GM12878 (cell line): ENCODE measurements at regions not wholly inside any gene's neighbourhood (a gene's known extent, or its start where the extent isn't known, plus 50 kb on each side); places are given as distances from the start of the nearest gene placed in this dataset.
A peak's percentile ranks its signal among the peaks of the same experiment; 100 is the strongest.

Experiments
- ATAC-seq: fragments of 200-7000 bp; cut with Tn5 transposase; 3 replicates; pipeline ENCODE4 v1.9.1; 2020; ENCODE audit warnings: mild to moderate bottlenecking, moderate library complexity
- BruUV-seq: library from RNA; stranded (reverse); fragments of 400-500 nt; replicated peaks from 2 replicates; lab custom pipeline; 2021; lab: Mats Ljungman, UMichigan
- CTCF ChIA-PET: fragments of 300-600 bp; sonication (Branson Sonifier 250); formaldehyde crosslinking; extraction: SDS; loops from one replicate; lab custom pipeline; 2021; ENCODE audit warnings: inconsistent platforms; lab: Yijun Ruan, JAX
- POLR2A ChIA-PET: fragments of 350-600 bp; formaldehyde crosslinking; extraction: SDS; loops from one replicate; lab custom pipeline; 2021; ENCODE audit warnings: inconsistent platforms; lab: Charles Lee
- RAD21 ChIA-PET: fragments of 300-600 bp; sonication (Branson Sonifier 250); formaldehyde crosslinking; loops from one replicate; lab custom pipeline; 2023; ENCODE audit warnings: antibody characterized with exemption; ENCODE audit not compliant: unreplicated experiment; lab: Charles Lee
- SMC1A ChIA-PET: fragments of 300-600 bp; sonication (Branson Sonifier 250); formaldehyde crosslinking; loops from one replicate; lab custom pipeline; 2023; ENCODE audit not compliant: unreplicated experiment, uncharacterized antibody; lab: Charles Lee
- DNase-seq: peaks from one replicate; pipeline ENCODE4 v3.0.0-alpha.2; 2011; ENCODE audit warnings: low read depth, low spot score
- FAIRE-seq: peaks from 3 replicates; lab custom pipeline; 2011; peaks lifted over from hg19 to GRCh38; lab: Jason Lieb, UNC
- H2AFZ ChIP-seq: 2 replicates; pipeline ENCODE4 v1.6.0; 2011; ENCODE audit warnings: low read depth, low read length, control low read depth; ENCODE audit not compliant: control insufficient read depth
- H3K27ac ChIP-seq: 2 replicates; pipeline ENCODE4 v1.5.1; 2011; ENCODE audit warnings: control low read depth; ENCODE audit not compliant: control insufficient read depth, insufficient read depth
- H3K27me3 ChIP-seq, 2 experiments: replicated peaks in 1 of 2; 2 replicates each; pipeline versions ENCODE4 v1.6.0 to v1.6.1; 2011; ENCODE audit warnings: low read length in 1 of 2; ENCODE audit not compliant: control insufficient read depth in 2 of 2, insufficient read depth in 2 of 2
- H3K36me3 ChIP-seq, 2 experiments: 2 replicates each; pipeline ENCODE4 v1.5.1; 2011; ENCODE audit warnings: low read length in 1 of 2; ENCODE audit not compliant: control insufficient read depth in 2 of 2, insufficient read depth in 2 of 2
- H3K4me1 ChIP-seq: 2 replicates; pipeline ENCODE4 v1.6.1; 2011; ENCODE audit warnings: mild to moderate bottlenecking, low read length, moderate library complexity, mixed read lengths; ENCODE audit not compliant: control insufficient read depth, insufficient read depth
- H3K4me2 ChIP-seq: 2 replicates; pipeline ENCODE4 v1.6.0; 2011; ENCODE audit warnings: control low read depth; ENCODE audit not compliant: control insufficient read depth, insufficient read depth
- H3K4me3 ChIP-seq: fragments of 200-600 bp; sonication (generic); 2 replicates; pipeline ENCODE4 v1.5.1; 2016
- H3K79me2 ChIP-seq: 2 replicates; pipeline ENCODE4 v1.6.0; 2011; ENCODE audit warnings: low read length; ENCODE audit not compliant: control insufficient read depth, insufficient read depth
- H3K9ac ChIP-seq: 2 replicates; pipeline ENCODE4 v1.8.0; 2011; ENCODE audit warnings: low read length, control low read depth, mixed read lengths; ENCODE audit not compliant: control insufficient read depth, insufficient read depth
- H3K9me3 ChIP-seq: replicated peaks from 3 replicates; pipeline ENCODE4 v1.5.1; 2011; ENCODE audit warnings: mild to moderate bottlenecking, low read length; ENCODE audit not compliant: control insufficient read depth, insufficient read depth
- H4K20me1 ChIP-seq: 2 replicates; pipeline ENCODE4 v1.6.0; 2011; ENCODE audit not compliant: control insufficient read depth, insufficient read depth
- CTCF ChIP-seq, 3 experiments: IDR thresholded peaks in 2 of 3; conservative IDR thresholded peaks in 1 of 3; 2 replicates each; pipeline ENCODE4 v1.5.1; 2011; ENCODE audit warnings: low read depth in 3 of 3, low read length in 3 of 3, mild to moderate bottlenecking in 3 of 3, control low read depth in 2 of 3, moderate library complexity in 2 of 3, inconsistent platforms in 1 of 3, mixed read lengths in 1 of 3; ENCODE audit not compliant: control insufficient read depth in 2 of 3, insufficient read depth in 1 of 3; ENCODE audit errors: extremely low read depth in 1 of 3
- IRF4 ChIP-seq: IDR thresholded peaks from 2 replicates; pipeline ENCODE4 v1.6.1; 2011; ENCODE audit warnings: low read depth, low read length
- NBN ChIP-seq: fragments of 450-650 bp; IDR thresholded peaks from 2 replicates; pipeline ENCODE4 v1.6.1; 2016
- RAD21 ChIP-seq: IDR thresholded peaks from 2 replicates; pipeline ENCODE4 v1.6.1; 2011; ENCODE audit warnings: mild to moderate bottlenecking, low read depth, low read length, moderate library complexity; ENCODE audit not compliant: insufficient read depth
- RB1 ChIP-seq: fragments of 450-650 bp; formaldehyde crosslinking; IDR thresholded peaks from 2 replicates; pipeline ENCODE4 v1.6.1; 2017; ENCODE audit warnings: mild to moderate bottlenecking, borderline replicate concordance
- RELB ChIP-seq: fragments of 450-650 bp; IDR thresholded peaks from 2 replicates; pipeline ENCODE4 v1.6.1; 2017; ENCODE audit warnings: low read depth, mild to moderate bottlenecking, moderate library complexity
- RUNX3 ChIP-seq: IDR thresholded peaks from 2 replicates; pipeline ENCODE4 v1.6.1; 2012; ENCODE audit warnings: low read length, inconsistent platforms
- SMC3 ChIP-seq: IDR thresholded peaks from 2 replicates; pipeline ENCODE4 v1.6.1; 2011; ENCODE audit warnings: low read length, improper control_type of control experiment, borderline replicate concordance
- YY1 ChIP-seq: IDR thresholded peaks from 2 replicates; pipeline ENCODE4 v1.6.1; 2011; ENCODE audit warnings: low read depth, mild to moderate bottlenecking, low read length
- ZNF592 ChIP-seq: fragments of 450-650 bp; IDR thresholded peaks from 2 replicates; pipeline ENCODE4 v1.6.1; 2017; ENCODE audit warnings: mild to moderate bottlenecking, moderate library complexity
- WGBS: methylation state at CpG from one replicate; pipeline ENCODE4 v1.1.6; 2016; ENCODE audit warnings: low lambda C conversion rate; ENCODE audit not compliant: insufficient replicate concordance, insufficient coverage; ENCODE audit errors: missing lambda C conversion rate; 5-methylcytosine and 5-hydroxymethylcytosine counted together
- in situ Hi-C: fragments of 300-500 bp; cut with MboI; formaldehyde crosslinking; loops from 9 replicates; pipeline ENCODE4 v1.14.3; 2018; ENCODE audit warnings: mixed read lengths
- intact Hi-C: fragments of 100-400 bp; cut with micrococcal nuclease; formaldehyde crosslinking; loops from one replicate; pipeline ENCODE4 v1.14.2; 2022; ENCODE audit not compliant: unreplicated experiment

- ChIA-PET RAD21 (interaction anchor here (1.1 to 3.3 kb wide), 8 partner anchors 8 to 699 kb away, joined by 3 to 12 read pairs (median 6); no protein-coding TSS in a partner anchor), CTCF (interaction anchor here (0.6 to 3.5 kb wide), 25 partner anchors 8 to 1002 kb away, joined by 3 to 38 read pairs (median 3); no protein-coding TSS in a partner anchor), POLR2A (interaction anchor here (1.0 kb wide), 1 partner anchor 656 kb away, joined by 5 read pairs; no protein-coding TSS in a partner anchor)
- BruUV-seq, result no TSS peak
- no peaks in the 10 kb centered on the region for H3K27me3 ChIP-seq
- in situ Hi-C loops, result loop anchor here (5.0 kb wide), 1 partner anchor 656 kb away; no protein-coding TSS in a partner anchor
- peak; percentile 41 for FAIRE-seq
- no peak overlapping the region for H2AFZ ChIP-seq
- H3K27ac ChIP-seq, result no peak overlapping the region
- no peaks in the 10 kb centered on the region; the same call in 1 of the 2 replicates for H3K4me1 ChIP-seq
- ATAC-seq, result peak; percentile 95
- WGBS, result 6% methylated on average over 10 of the region's 10 CpGs
- TF ChIP-seq YY1 (0 out of 2 replicates have a peak, but pooled peaks have one; percentile 37), RELB (no peak), CTCF (IDR thresholded peaks at IDR 0.05 in 2 of 3, conservative IDR thresholded peaks at IDR 0.05 in 1 of 3; ENCODE audit: control insufficient read depth in 2 of 3, extremely low read depth in 1 of 3, insufficient read depth in 1 of 3, low read depth in 3 of 3, low read length in 3 of 3) (peak; percentile 78 to 89 (median 80)), NBN (no peak), SMC3 (peak; percentile 86), RB1 (0 out of 2 replicates have a peak, but pooled peaks have one; percentile 37), RAD21 (peak; percentile 84), IRF4 (0 out of 2 replicates have a peak, but pooled peaks have one; percentile 17), ZNF592 (no peak), RUNX3 (0 out of 2 replicates have a peak, but pooled peaks have one; percentile 4)
- TF ChIP-seq, all 136 proteins: peak for 7
- DNase-seq, result peak; percentile 36
- no peaks in the 10 kb centered on the region for H3K79me2 ChIP-seq
- intact Hi-C loops, result loop anchor here (1.0 to 10.0 kb wide), 5 partner anchors 119 to 698 kb away; no protein-coding TSS in a partner anchor
- H3K9ac ChIP-seq, result no peak overlapping the region
- H3K9me3 ChIP-seq, result peaks cover 1% of the 10 kb centered on the region; the same call in 2 of the 3 replicates
- SMC1A ChIA-PET, result interaction anchor here (0.6 to 3.9 kb wide), 8 partner anchors 13 to 670 kb away, joined by 3 to 20 read pairs (median 4); no protein-coding TSS in a partner anchor
- no peak overlapping the region for H3K4me2 ChIP-seq
- H3K36me3 ChIP-seq, result no peaks in the 10 kb centered on the region
- no peak overlapping the region for H3K4me3 ChIP-seq
- no peaks in the 10 kb centered on the region for H4K20me1 ChIP-seq
Observed at GRCh38 chr6:134822920-134823709, 126.8 kb downstream of the ALDH8A1 start.
